Cardiac muscle cell (in vitro differentiated cells and primary cell): ENCODE measurements at regions not wholly inside any gene's neighbourhood (a gene's known extent, or its start where the extent isn't known, plus 50 kb on each side); places are given as distances from the start of the nearest gene placed in this dataset.
"Not testable (repeated sequence)": the region's sequence is repeated elsewhere in the genome, so short reads cannot be mapped to it uniquely, and the experiment has no call there.

Experiments used
- DNase-seq, 2 donors: peaks; one replicate each; pipeline versions ENCODE4 v3.0.0 to v3.0.0-alpha.2; 2010 to 2017; ENCODE audit warnings: low read depth in 1 of 2, low spot score in 1 of 2
- H3K27ac ChIP-seq: fragments of 200-600 bp; sonication (generic); 2 replicates; pipeline ENCODE4 v1.5.1; 2016
- H3K27me3 ChIP-seq: fragments of 200-600 bp; sonication (generic); 2 replicates; pipeline ENCODE4 v1.6.0; 2016; ENCODE audit warnings: control low read depth
- H3K36me3 ChIP-seq: fragments of 200-600 bp; sonication (generic); 2 replicates; pipeline ENCODE4 v1.5.1; 2016; ENCODE audit warnings: control low read depth
- H3K4me1 ChIP-seq: fragments of 200-600 bp; sonication (generic); 2 replicates; pipeline ENCODE4 v1.8.1; 2017; ENCODE audit warnings: low read depth, mild to moderate bottlenecking, mixed run types
- H3K4me3 ChIP-seq: fragments of 200-600 bp; sonication (generic); 2 replicates; pipeline ENCODE4 v1.5.1; 2016; ENCODE audit warnings: mild to moderate bottlenecking
- H3K9me3 ChIP-seq: fragments of 200-600 bp; sonication (generic); 2 replicates; pipeline ENCODE4 v1.5.1; 2017; ENCODE audit warnings: low read depth, mild to moderate bottlenecking, control low read depth
- CTCF ChIP-seq: IDR thresholded peaks from 2 replicates; pipeline ENCODE4 v1.5.1; 2012; ENCODE audit warnings: low read depth, mild to moderate bottlenecking, low read length

- Histone ChIP-seq H3K27ac (no peak overlapping the region), H3K36me3 (no peaks in the 10 kb centered on the region), H3K4me3 (no peak overlapping the region), H3K9me3 (no peaks in the 10 kb centered on the region), H3K27me3 (no peaks in the 10 kb centered on the region), H3K4me1 (no peaks in the 10 kb centered on the region)
- no peak for TF ChIP-seq CTCF
- DNase-seq: no peak
These were observed 1287.3 kb upstream of the ADGRL4 start for GRCh38 chr1:80293818-80294217.

GRCh38 chr1:80288750-80289149 lies 1282.2 kb upstream of the ADGRL4 start:
- not testable (repeated sequence) for H3K27ac ChIP-seq, H3K4me1 ChIP-seq, H3K4me3 ChIP-seq

GRCh38 chr1:80282536-80282935 lies 1276.0 kb upstream of the ADGRL4 start:
- no peak for DNase-seq
- H3K4me3 ChIP-seq: no peak overlapping the region
- no peaks in the 10 kb centered on the region for H3K36me3 ChIP-seq
- no peak for TF ChIP-seq CTCF
- no peaks in the 10 kb centered on the region for H3K9me3 ChIP-seq
- H3K27me3 ChIP-seq: no peaks in the 10 kb centered on the region
- no peaks in the 10 kb centered on the region for H3K4me1 ChIP-seq
- H3K27ac ChIP-seq: no peak overlapping the region

More at GRCh38 chr1:80288750-80289149, 1282.2 kb upstream of the ADGRL4 start:
- H3K9me3 ChIP-seq, DNase-seq, H3K36me3 ChIP-seq, H3K27me3 ChIP-seq: not testable (repeated sequence)

GRCh38 chr1:80278936-80279335 lies 1272.4 kb upstream of the ADGRL4 start:
- no peak for TF ChIP-seq CTCF
- no peak for DNase-seq
- H3K4me3 ChIP-seq: no peak overlapping the region
- no peaks in the 10 kb centered on the region for H3K27me3 ChIP-seq
- H3K27ac ChIP-seq: no peak overlapping the region
- no peaks in the 10 kb centered on the region for H3K4me1 ChIP-seq
- H3K36me3 ChIP-seq: no peaks in the 10 kb centered on the region
- H3K9me3 ChIP-seq: no peaks in the 10 kb centered on the region

GRCh38 chr1:80274256-80274655 lies 1267.7 kb upstream of the ADGRL4 start:
- Histone ChIP-seq H3K27me3 (no peaks in the 10 kb centered on the region), H3K4me3 (no peak overlapping the region), H3K9me3 (no peaks in the 10 kb centered on the region), H3K36me3 (no peaks in the 10 kb centered on the region), H3K27ac (no peak overlapping the region), H3K4me1 (no peaks in the 10 kb centered on the region)
- no peak for TF ChIP-seq CTCF
- no peak for DNase-seq

GRCh38 chr1:80272495-80272894 lies 1266.0 kb upstream of the ADGRL4 start:
- no peak for TF ChIP-seq CTCF
- Histone ChIP-seq H3K27ac (no peak overlapping the region), H3K36me3 (no peaks in the 10 kb centered on the region), H3K9me3 (no peaks in the 10 kb centered on the region), H3K27me3 (no peaks in the 10 kb centered on the region), H3K4me3 (no peak overlapping the region), H3K4me1 (no peaks in the 10 kb centered on the region)
- DNase-seq: no peak
